Right ventricle myocardium inferior (tissue), 1 donor: ENCODE measurements at regions not wholly inside any gene's neighbourhood (a gene's known extent, or its start where the extent isn't known, plus 50 kb on each side); places are given as distances from the start of the nearest gene placed in this dataset.

Experiments
- ATAC-seq: fragments of 200-7000 bp; cut with Tn5 transposase; one replicate; pipeline ENCODE4 v1.9.1; 2020; ENCODE audit warnings: mild to moderate bottlenecking, moderate library complexity
- DNase-seq: peaks from one replicate; pipeline ENCODE4 v3.0.0; 2021; ENCODE audit errors: missing footprints
- intact Hi-C: fragments of 100-400 bp; cut with DNase I; formaldehyde crosslinking; loops from one replicate; pipeline ENCODE4 v1.11.0; 2022
- donor health status: DM: no; HTN: yes; CAD: no; lungs with severe emphysema.

DNA sequence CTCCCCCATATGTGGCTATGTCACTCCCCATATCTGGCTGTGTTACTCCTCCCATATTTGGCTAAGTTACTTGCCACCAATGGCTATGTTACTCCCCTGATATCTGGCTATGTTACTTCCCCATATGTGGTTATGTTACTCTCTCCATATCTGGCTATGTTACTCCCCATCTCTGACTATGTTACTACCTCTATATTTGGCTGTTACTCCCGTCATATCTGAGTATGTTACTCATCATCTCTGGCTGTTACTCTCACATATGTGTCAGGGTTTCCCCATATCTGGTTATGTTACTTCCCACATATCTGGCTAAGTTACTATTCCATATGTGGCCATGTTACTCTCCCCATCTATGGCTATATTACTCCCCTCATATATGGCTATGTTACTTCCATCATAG, 50.3 kb upstream of the MAP10 start:
- ATAC-seq (no peak), DNase-seq (no peak)
- intact Hi-C loops = no loop called here
